Osteoblast (primary cell): ENCODE measurements at regions not wholly inside any gene's neighbourhood (a gene's known extent, or its start where the extent isn't known, plus 50 kb on each side); places are given as distances from the start of the nearest gene placed in this dataset.

ENCODE experiments used
- DNase-seq: peaks from one replicate; pipeline ENCODE4 v3.0.0; 2011; ENCODE audit warnings: low spot score, mixed read lengths; ENCODE audit not compliant: insufficient read length; ENCODE audit errors: missing footprints
- H2AFZ ChIP-seq: 2 replicates; pipeline ENCODE4 v1.6.0; 2011; ENCODE audit warnings: mild to moderate bottlenecking, low read length
- H3K27ac ChIP-seq: 2 replicates; pipeline ENCODE4 v1.5.1; 2011; ENCODE audit warnings: mild to moderate bottlenecking, low read depth, low read length, moderate library complexity
- H3K27me3 ChIP-seq: 2 replicates; pipeline ENCODE4 v1.6.0; 2012; ENCODE audit warnings: mild to moderate bottlenecking, control low read depth, inconsistent platforms, low read length, moderate library complexity; ENCODE audit not compliant: insufficient read depth
- H3K36me3 ChIP-seq: 2 replicates; pipeline ENCODE4 v1.5.1; 2011; ENCODE audit warnings: mild to moderate bottlenecking, low read length, control low read depth, moderate library complexity; ENCODE audit not compliant: insufficient read depth
- H3K4me1 ChIP-seq: 2 replicates; pipeline ENCODE4 v1.5.1; 2011; ENCODE audit warnings: mild to moderate bottlenecking, low read length, control low read depth, moderate library complexity; ENCODE audit not compliant: insufficient read depth
- H3K4me2 ChIP-seq: 2 replicates; pipeline ENCODE4 v1.6.0; 2011; ENCODE audit warnings: mild to moderate bottlenecking, low read length; ENCODE audit not compliant: insufficient read depth
- H3K4me3 ChIP-seq: fragments of 200-600 bp; sonication (generic); 3 replicates; pipeline ENCODE4 v1.5.1; 2012; ENCODE audit warnings: mild to moderate bottlenecking, low read length, inconsistent platforms; ENCODE audit not compliant: insufficient read depth
- H3K79me2 ChIP-seq: 2 replicates; pipeline ENCODE4 v1.6.0; 2012; ENCODE audit warnings: mild to moderate bottlenecking, low read length, control low read depth, inconsistent platforms; ENCODE audit not compliant: insufficient read depth
- H3K9me3 ChIP-seq: 2 replicates; pipeline ENCODE4 v1.5.1; 2011; ENCODE audit warnings: low read depth, low read length, control low read depth
- H4K20me1 ChIP-seq: 2 replicates; pipeline ENCODE4 v1.6.0; 2012; ENCODE audit warnings: mild to moderate bottlenecking, low read length, control low read depth; ENCODE audit not compliant: insufficient read depth
- TF ChIP-seq, protein P1 (sequence below): IDR thresholded peaks from 2 replicates; pipeline ENCODE4 v1.5.1; 2011; ENCODE audit warnings: mild to moderate bottlenecking, low read depth, low read length, moderate library complexity; ENCODE audit errors: extremely low read depth

GRCh38 chr16:54779549-54779948, 151.1 kb upstream of the IRX5 start:
- no peak overlapping the region for H3K27ac ChIP-seq
- H3K27me3 ChIP-seq = peaks cover 6% of the 10 kb centered on the region
- no peaks in the 10 kb centered on the region for H3K4me1 ChIP-seq
- H2AFZ ChIP-seq = no peak overlapping the region
- no peak for DNase-seq
- H3K4me3 ChIP-seq = no peak overlapping the region
- H4K20me1 ChIP-seq = no peaks in the 10 kb centered on the region
- H3K36me3 ChIP-seq = no peaks in the 10 kb centered on the region
- no peaks in the 10 kb centered on the region for H3K79me2 ChIP-seq
- TF ChIP-seq, protein P1, sequence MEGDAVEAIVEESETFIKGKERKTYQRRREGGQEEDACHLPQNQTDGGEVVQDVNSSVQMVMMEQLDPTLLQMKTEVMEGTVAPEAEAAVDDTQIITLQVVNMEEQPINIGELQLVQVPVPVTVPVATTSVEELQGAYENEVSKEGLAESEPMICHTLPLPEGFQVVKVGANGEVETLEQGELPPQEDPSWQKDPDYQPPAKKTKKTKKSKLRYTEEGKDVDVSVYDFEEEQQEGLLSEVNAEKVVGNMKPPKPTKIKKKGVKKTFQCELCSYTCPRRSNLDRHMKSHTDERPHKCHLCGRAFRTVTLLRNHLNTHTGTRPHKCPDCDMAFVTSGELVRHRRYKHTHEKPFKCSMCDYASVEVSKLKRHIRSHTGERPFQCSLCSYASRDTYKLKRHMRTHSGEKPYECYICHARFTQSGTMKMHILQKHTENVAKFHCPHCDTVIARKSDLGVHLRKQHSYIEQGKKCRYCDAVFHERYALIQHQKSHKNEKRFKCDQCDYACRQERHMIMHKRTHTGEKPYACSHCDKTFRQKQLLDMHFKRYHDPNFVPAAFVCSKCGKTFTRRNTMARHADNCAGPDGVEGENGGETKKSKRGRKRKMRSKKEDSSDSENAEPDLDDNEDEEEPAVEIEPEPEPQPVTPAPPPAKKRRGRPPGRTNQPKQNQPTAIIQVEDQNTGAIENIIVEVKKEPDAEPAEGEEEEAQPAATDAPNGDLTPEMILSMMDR = no peak
- H3K9me3 ChIP-seq = no peaks in the 10 kb centered on the region
- no peak overlapping the region for H3K4me2 ChIP-seq

DNA sequence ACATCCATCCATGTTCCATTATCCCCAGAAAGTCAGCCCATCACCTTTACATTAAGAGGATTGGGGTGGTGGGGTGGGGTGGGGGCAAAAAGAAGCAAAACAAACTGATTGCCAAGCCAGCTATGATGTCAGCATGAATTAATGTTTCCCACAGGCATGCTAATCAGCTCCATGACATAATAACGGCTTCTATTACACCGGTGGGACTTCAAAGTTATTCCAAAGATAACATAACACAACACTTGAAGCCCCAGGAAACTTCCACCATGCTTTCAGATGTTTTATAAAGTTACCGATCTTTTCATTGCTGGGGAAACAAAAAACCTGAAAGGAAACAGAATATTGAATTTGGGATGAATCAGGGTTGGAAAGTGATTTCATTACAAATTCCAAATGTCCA, 155.9 kb upstream of the IRX5 start:
- Histone ChIP-seq H3K4me3 (no peak overlapping the region), H3K79me2 (no peaks in the 10 kb centered on the region), H3K36me3 (no peaks in the 10 kb centered on the region), H3K27ac (no peak overlapping the region), H3K9me3 (no peaks in the 10 kb centered on the region), H3K4me2 (no peak overlapping the region), H2AFZ (no peak overlapping the region), H3K27me3 (peaks cover 6% of the 10 kb centered on the region), H3K4me1 (no peaks in the 10 kb centered on the region), H4K20me1 (no peaks in the 10 kb centered on the region)
- TF ChIP-seq, protein P1 = no peak
- DNase-seq = no peak

- Histone ChIP-seq H3K9me3 (no peaks in the 10 kb centered on the region), H3K4me2 (no peak overlapping the region), H2AFZ (no peak overlapping the region), H3K27ac (no peak overlapping the region), H3K27me3 (no peaks in the 10 kb centered on the region), H3K4me3 (no peak overlapping the region), H3K36me3 (no peaks in the 10 kb centered on the region), H3K4me1 (no peaks in the 10 kb centered on the region), H4K20me1 (no peaks in the 10 kb centered on the region), H3K79me2 (no peaks in the 10 kb centered on the region)
- TF ChIP-seq, protein P1 = no peak
- no peak for DNase-seq
Measured at GRCh38 chr16:54772400-54772799, 158.3 kb upstream of the IRX5 start.

- H2AFZ ChIP-seq = no peak overlapping the region
- TF ChIP-seq, protein P1 = no peak
- H3K4me3 ChIP-seq = no peak overlapping the region
Measured at GRCh38 chr16:54766355-54766754, 164.3 kb upstream of the IRX5 start.

More at GRCh38 chr16:54766355-54766754, 164.3 kb upstream of the IRX5 start:
- no peak for DNase-seq
- Histone ChIP-seq H3K9me3 (no peaks in the 10 kb centered on the region), H3K4me1 (no peaks in the 10 kb centered on the region), H3K36me3 (no peaks in the 10 kb centered on the region), H3K27ac (no peak overlapping the region), H3K27me3 (peaks cover 1% of the 10 kb centered on the region), H3K4me2 (no peak overlapping the region), H4K20me1 (no peaks in the 10 kb centered on the region), H3K79me2 (no peaks in the 10 kb centered on the region)
